ENCODE measurements at regions not wholly inside any gene's neighbourhood (a gene's known extent, or its start where the extent isn't known, plus 50 kb on each side); places are given as distances from the start of the nearest gene placed in this dataset.

DNA sequence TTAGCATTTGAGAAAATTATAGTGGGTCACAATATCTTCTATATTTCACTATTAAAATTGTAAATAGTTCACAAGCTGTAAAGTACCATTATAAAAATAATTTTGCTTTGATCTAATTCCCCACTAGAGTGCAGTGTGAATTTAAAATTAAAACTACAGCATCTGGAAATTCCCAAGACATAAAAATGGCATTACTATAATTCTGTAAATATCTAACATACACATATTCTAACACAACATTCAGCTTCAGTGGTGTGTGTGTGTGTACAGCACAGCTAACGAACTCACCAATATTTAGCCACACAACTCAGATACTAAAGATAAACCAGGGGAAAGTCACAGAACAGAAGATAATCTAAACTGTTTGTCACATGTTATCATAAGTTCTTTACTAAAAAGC lies 424.9 kb upstream of the ZNF385D start:
- Histone ChIP-seq H3K4me1 (replicated peaks in 1 of 2; ENCODE audit: control insufficient read depth in 2 of 2, insufficient read depth in 2 of 2, low read length in 2 of 2) (no peaks in the 10 kb centered on the region), H2AFZ (ENCODE audit: low read depth, low read length) (no peak overlapping the region), H3K36me3 (ENCODE audit: control insufficient read depth, insufficient read depth, low read length) (no peaks in the 10 kb centered on the region), H3K4me3 (no peak overlapping the region), H3K27ac (ENCODE audit: extremely low read depth, low read depth, low read length) (no peak overlapping the region), H3K9ac (ENCODE audit: insufficient read depth in 1 of 2, low read depth in 2 of 2, low read length in 2 of 2) (no peak overlapping the region), H3K4me2 (ENCODE audit: insufficient read depth, low read length) (no peak overlapping the region), H3K9me3 (replicated peaks; ENCODE audit: control insufficient read depth, insufficient read depth, low read depth, low read length) (no peaks in the 10 kb centered on the region; the same call in 1 of the 2 replicates), H3K79me2 (ENCODE audit: control insufficient read depth, insufficient read depth, low read length) (no peaks in the 10 kb centered on the region), H4K20me1 (replicated peaks; ENCODE audit: control insufficient read depth, insufficient read depth, low read length) (no peaks in the 10 kb centered on the region), H3K27me3 (ENCODE audit: control insufficient read depth in 2 of 2, insufficient read depth in 2 of 2, low read length in 2 of 2) (no peaks in the 10 kb centered on the region), H3K9me1 (ENCODE audit: control insufficient read depth, insufficient read depth, low read length) (no peaks in the 10 kb centered on the region)
- in situ Hi-C loops (cut with MboI) = no loop called here
- ChIA-PET CTCF (ENCODE audit: low intra/inter-chr PET ratio) (no interaction called here), POLR2A (no interaction called here)
- no peak for DNase-seq (ENCODE audit: extremely low read depth in 1 of 4, low spot score in 3 of 4)
- ATAC-seq = no peak
- no peak for FAIRE-seq
- TF ChIP-seq SRSF9 (IDR thresholded peaks at IDR 0.05; ENCODE audit: borderline replicate concordance, low read depth, low read length) (no peak), ZSCAN29 (IDR thresholded peaks at IDR 0.05) (no peak), ZNF778 (CRISPR knock-in tag; IDR thresholded peaks at IDR 0.05) (no peak), CBFA2T3 (IDR thresholded peaks at IDR 0.05) (no peak)
- TF ChIP-seq, protein P1, sequence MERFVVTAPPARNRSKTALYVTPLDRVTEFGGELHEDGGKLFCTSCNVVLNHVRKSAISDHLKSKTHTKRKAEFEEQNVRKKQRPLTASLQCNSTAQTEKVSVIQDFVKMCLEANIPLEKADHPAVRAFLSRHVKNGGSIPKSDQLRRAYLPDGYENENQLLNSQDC (CRISPR knock-in tag; IDR thresholded peaks at IDR 0.05) = no peak
- TF ChIP-seq, protein P2, sequence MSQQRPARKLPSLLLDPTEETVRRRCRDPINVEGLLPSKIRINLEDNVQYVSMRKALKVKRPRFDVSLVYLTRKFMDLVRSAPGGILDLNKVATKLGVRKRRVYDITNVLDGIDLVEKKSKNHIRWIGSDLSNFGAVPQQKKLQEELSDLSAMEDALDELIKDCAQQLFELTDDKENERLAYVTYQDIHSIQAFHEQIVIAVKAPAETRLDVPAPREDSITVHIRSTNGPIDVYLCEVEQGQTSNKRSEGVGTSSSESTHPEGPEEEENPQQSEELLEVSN (IDR thresholded peaks at IDR 0.05; ENCODE audit: borderline replicate concordance in 1 of 2, extremely low read depth in 1 of 2, insufficient read depth in 1 of 2, insufficient read length in 1 of 2, low read depth in 1 of 2, low read length in 1 of 2, poor library complexity in 1 of 2, severe bottlenecking in 1 of 2) = no peak
- 0% methylated on average over 1 of the region's 1 CpG for WGBS (ENCODE audit: insufficient coverage, low coverage, missing lambda C conversion rate)
- BruUV-seq (replicated peaks) = no TSS peak
- intact Hi-C loops (cut with micrococcal nuclease) = no loop called here
